ENCODE measurements at regions not wholly inside any gene's neighbourhood (a gene's known extent, or its start where the extent isn't known, plus 50 kb on each side); places are given as distances from the start of the nearest gene placed in this dataset.

DNA sequence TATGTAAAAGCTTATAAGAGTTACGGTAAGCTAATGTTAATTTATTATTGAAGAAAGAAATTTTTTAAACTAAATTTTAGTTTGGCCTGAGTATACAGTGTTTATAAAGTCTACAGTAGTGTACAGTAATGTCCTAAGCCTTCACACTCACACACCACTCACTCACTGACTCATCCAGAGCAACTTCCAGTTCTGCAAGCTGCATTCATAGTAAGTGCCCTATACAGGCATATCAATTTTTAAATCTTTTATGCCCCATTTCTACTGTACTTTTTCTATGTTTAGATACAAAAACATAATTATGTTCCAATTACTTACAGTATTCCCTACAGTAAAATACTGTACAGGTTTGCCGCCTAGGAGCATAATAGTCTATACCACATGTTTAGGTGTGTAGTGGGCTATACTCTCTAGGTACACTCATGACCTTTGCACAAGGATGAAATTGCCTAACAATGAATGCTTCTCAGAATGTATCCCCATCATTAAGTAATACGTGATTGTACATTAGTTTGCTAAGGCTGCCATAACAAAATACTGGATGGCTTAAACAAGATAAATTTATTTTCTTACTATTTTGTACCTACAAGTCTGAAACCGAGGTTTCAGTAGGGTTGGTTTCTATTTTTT is 333.8 kb upstream of the PCDH7 start:
- TF ChIP-seq, protein P1, sequence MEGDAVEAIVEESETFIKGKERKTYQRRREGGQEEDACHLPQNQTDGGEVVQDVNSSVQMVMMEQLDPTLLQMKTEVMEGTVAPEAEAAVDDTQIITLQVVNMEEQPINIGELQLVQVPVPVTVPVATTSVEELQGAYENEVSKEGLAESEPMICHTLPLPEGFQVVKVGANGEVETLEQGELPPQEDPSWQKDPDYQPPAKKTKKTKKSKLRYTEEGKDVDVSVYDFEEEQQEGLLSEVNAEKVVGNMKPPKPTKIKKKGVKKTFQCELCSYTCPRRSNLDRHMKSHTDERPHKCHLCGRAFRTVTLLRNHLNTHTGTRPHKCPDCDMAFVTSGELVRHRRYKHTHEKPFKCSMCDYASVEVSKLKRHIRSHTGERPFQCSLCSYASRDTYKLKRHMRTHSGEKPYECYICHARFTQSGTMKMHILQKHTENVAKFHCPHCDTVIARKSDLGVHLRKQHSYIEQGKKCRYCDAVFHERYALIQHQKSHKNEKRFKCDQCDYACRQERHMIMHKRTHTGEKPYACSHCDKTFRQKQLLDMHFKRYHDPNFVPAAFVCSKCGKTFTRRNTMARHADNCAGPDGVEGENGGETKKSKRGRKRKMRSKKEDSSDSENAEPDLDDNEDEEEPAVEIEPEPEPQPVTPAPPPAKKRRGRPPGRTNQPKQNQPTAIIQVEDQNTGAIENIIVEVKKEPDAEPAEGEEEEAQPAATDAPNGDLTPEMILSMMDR (conservative IDR thresholded peaks at IDR 0.05 in 1 of 2, IDR thresholded peaks at IDR 0.05 in 1 of 2; ENCODE audit: extremely low read depth in 1 of 2, insufficient read depth in 1 of 2, low read depth in 1 of 2, low read length in 2 of 2): no peak
- no peak for TF ChIP-seq EZH2 (IDR thresholded peaks at IDR 0.05; ENCODE audit: borderline replicate concordance, low read length)

All from mammary epithelial cell (primary cell).